PC-9 (cell line): ENCODE measurements at regions not wholly inside any gene's neighbourhood (a gene's known extent, or its start where the extent isn't known, plus 50 kb on each side); places are given as distances from the start of the nearest gene placed in this dataset.

Experiments
- EZH2 ChIP-seq: fragments of 200-600 bp; sonication (generic); IDR thresholded peaks from 2 replicates; pipeline ENCODE4 v1.8.0; 2017; ENCODE audit warnings: antibody characterized with exemption, low read depth
- TF ChIP-seq, protein P1 (sequence below): fragments of 200-600 bp; sonication (generic); conservative IDR thresholded peaks from 2 replicates; pipeline ENCODE4 v1.6.1; 2017; ENCODE audit warnings: mixed run types, antibody characterized with exemption, mild to moderate bottlenecking, moderate library complexity

DNA sequence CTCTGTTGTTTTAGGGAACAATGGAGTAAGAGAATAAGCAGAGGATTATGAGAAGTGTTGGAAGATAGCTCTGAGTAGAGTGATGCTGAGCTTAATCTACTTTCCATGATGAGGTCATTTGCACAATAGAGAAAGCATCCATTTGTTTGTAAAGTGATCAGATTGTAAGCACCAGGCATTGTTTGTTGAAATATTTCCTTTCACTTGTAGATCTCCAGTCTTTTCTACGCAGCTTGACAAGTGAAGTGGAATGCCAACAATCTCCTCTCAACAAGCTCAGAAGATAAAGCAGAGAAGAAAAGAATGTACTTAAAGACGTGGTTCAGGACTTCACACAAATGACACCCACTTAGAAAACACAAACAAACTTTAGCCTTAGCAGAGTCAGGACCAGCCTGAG is 80.1 kb upstream of the MARCKS start:
- TF ChIP-seq, protein P1, sequence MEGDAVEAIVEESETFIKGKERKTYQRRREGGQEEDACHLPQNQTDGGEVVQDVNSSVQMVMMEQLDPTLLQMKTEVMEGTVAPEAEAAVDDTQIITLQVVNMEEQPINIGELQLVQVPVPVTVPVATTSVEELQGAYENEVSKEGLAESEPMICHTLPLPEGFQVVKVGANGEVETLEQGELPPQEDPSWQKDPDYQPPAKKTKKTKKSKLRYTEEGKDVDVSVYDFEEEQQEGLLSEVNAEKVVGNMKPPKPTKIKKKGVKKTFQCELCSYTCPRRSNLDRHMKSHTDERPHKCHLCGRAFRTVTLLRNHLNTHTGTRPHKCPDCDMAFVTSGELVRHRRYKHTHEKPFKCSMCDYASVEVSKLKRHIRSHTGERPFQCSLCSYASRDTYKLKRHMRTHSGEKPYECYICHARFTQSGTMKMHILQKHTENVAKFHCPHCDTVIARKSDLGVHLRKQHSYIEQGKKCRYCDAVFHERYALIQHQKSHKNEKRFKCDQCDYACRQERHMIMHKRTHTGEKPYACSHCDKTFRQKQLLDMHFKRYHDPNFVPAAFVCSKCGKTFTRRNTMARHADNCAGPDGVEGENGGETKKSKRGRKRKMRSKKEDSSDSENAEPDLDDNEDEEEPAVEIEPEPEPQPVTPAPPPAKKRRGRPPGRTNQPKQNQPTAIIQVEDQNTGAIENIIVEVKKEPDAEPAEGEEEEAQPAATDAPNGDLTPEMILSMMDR: no peak
- no peak for TF ChIP-seq EZH2
